Breast epithelium (tissue), 4 donors: ENCODE measurements at regions not wholly inside any gene's neighbourhood (a gene's known extent, or its start where the extent isn't known, plus 50 kb on each side); places are given as distances from the start of the nearest gene placed in this dataset.

Experiments used
- DNase-seq, 2 donors: peaks; one replicate each; pipeline ENCODE4 v3.0.0-alpha.2; 2019; ENCODE audit warnings: low spot score in 2 of 2
- H3K27ac ChIP-seq, 2 donors: fragments of 200-600 bp; sonication (generic) in 1 of 2; one replicate each; pipeline ENCODE4 v1.5.1; 2016 to 2019; ENCODE audit warnings: mild to moderate bottlenecking in 1 of 2
- H3K27me3 ChIP-seq, 2 donors: fragments of 200-600 bp; sonication (generic) in 1 of 2; one replicate each; pipeline versions ENCODE4 v1.5.1 to v1.6.0; 2017 to 2019; ENCODE audit warnings: control low read depth in 1 of 2, mild to moderate bottlenecking in 1 of 2
- H3K36me3 ChIP-seq: fragments of 200-600 bp; one replicate; pipeline ENCODE4 v1.5.1; 2019
- H3K4me1 ChIP-seq, 2 donors: fragments of 200-600 bp; sonication (generic); one replicate each; pipeline ENCODE4 v1.5.1; 2016 to 2019; ENCODE audit warnings: control low read depth in 1 of 2
- H3K4me3 ChIP-seq, 3 donors: fragments of 200-600 bp; sonication (generic); 1 replicate in 2 of 3; 2 replicates in 1 of 3; pipeline ENCODE4 v1.5.1; 2016 to 2019; ENCODE audit warnings: mild to moderate bottlenecking in 3 of 3, moderate library complexity in 2 of 3
- H3K9me3 ChIP-seq, 2 donors: fragments of 200-600 bp; sonication (generic) in 1 of 2; one replicate each; pipeline ENCODE4 v1.5.1; 2016 to 2019; ENCODE audit warnings: control low read depth in 1 of 2
- POLR2A ChIP-seq: fragments of 450-650 bp; IDR thresholded peaks from one replicate; pipeline ENCODE4 v1.6.1; 2016; ENCODE audit warnings: antibody characterized with exemption, mild to moderate bottlenecking, moderate library complexity
- POLR2AphosphoS5 ChIP-seq, 3 donors: sonication (generic); formaldehyde crosslinking; IDR thresholded peaks; one replicate each; pipeline ENCODE4 v1.6.1; 2017; ENCODE audit warnings: antibody characterized with exemption in 3 of 3
- intact Hi-C: fragments of 100-400 bp; cut with DNase I; formaldehyde crosslinking; loops from one replicate; pipeline ENCODE4 v1.15.1; 2023; ENCODE audit warnings: low total_unique reads
- TF ChIP-seq, protein P1 (sequence below), 3 donors: fragments of 450-650 bp; IDR thresholded peaks; one replicate each; pipeline ENCODE4 v1.5.1; 2016 to 2017; ENCODE audit warnings: antibody characterized with exemption in 3 of 3, mild to moderate bottlenecking in 3 of 3, moderate library complexity in 3 of 3

DNA sequence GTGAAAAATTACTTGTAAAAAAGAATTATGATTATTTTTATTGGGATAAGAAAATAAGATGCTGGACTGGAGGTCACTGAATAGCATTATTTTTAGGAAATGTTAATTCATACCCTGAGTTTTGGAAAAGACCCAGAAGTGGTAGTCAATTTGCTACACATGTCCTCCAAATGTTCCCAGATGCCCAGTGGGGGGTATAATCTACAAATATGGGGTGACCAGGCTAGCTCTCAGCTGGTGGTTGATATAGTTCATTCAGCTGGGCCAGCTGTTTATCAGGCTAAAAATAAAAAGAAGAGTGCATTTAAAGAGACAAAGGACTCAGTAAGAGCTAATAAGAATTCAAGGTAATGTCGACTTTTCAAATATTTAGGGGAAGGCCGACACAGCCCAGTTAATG, 402.0 kb upstream of the GOLIM4 start:
- Histone ChIP-seq H3K4me3 (no peak overlapping the region), H3K9me3 (no peaks in the 10 kb centered on the region), H3K27ac (no peak overlapping the region), H3K27me3 (no peaks in the 10 kb centered on the region), H3K36me3 (no peaks in the 10 kb centered on the region), H3K4me1 (no peaks in the 10 kb centered on the region)
- no peak for TF ChIP-seq POLR2AphosphoS5 (IDR thresholded peaks at IDR 0.05)
- TF ChIP-seq POLR2A, result no peak
- TF ChIP-seq, protein P1, sequence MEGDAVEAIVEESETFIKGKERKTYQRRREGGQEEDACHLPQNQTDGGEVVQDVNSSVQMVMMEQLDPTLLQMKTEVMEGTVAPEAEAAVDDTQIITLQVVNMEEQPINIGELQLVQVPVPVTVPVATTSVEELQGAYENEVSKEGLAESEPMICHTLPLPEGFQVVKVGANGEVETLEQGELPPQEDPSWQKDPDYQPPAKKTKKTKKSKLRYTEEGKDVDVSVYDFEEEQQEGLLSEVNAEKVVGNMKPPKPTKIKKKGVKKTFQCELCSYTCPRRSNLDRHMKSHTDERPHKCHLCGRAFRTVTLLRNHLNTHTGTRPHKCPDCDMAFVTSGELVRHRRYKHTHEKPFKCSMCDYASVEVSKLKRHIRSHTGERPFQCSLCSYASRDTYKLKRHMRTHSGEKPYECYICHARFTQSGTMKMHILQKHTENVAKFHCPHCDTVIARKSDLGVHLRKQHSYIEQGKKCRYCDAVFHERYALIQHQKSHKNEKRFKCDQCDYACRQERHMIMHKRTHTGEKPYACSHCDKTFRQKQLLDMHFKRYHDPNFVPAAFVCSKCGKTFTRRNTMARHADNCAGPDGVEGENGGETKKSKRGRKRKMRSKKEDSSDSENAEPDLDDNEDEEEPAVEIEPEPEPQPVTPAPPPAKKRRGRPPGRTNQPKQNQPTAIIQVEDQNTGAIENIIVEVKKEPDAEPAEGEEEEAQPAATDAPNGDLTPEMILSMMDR (IDR thresholded peaks at IDR 0.05), result no peak
- no peak for DNase-seq
- intact Hi-C loops, result no loop called here

DNA sequence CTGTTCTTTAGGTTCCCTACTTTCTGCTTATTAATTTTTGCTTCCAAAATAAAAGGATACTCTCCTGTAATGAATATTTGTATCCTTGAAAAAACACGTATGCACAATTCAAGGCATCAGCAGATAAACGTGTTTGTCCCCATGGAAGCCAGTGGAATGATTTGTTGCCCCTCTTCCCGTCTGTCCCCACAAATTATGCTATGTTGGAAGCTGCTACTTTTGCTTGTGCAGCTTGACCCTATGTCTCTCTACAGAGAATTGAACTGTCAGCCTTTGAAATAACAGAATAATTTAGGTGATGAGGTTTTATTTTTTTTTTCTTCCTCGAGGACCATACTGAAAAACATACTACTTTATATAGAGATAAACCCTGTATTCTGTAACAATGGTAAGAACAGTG, 401.5 kb upstream of the GOLIM4 start:
- Histone ChIP-seq H3K9me3 (no peaks in the 10 kb centered on the region), H3K27ac (no peak overlapping the region), H3K4me3 (no peak overlapping the region), H3K36me3 (no peaks in the 10 kb centered on the region), H3K27me3 (no peaks in the 10 kb centered on the region), H3K4me1 (no peaks in the 10 kb centered on the region)
- intact Hi-C loops, result no loop called here
- no peak for TF ChIP-seq POLR2A
- TF ChIP-seq, protein P1 (IDR thresholded peaks at IDR 0.05), result no peak
- TF ChIP-seq POLR2AphosphoS5 (IDR thresholded peaks at IDR 0.05), result no peak
- no peak for DNase-seq

DNA sequence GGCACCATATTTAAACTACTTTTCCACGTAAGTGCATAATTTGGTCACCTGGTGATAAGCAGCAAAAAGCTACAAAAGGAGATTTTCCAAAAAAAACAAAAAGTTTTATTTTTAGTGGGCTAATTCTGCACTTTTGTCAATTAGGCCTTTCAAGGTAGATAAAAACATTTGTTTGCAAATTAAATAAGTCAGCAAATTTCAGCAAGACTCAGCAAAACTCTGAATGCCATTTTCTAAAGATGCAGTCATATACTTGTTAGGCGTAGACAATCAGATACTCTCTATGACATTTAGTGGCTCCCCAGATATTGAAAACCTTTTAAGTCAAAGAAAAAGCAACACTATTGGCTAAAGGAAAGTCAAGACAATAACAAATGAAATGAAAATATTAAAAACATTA, 400.2 kb upstream of the GOLIM4 start:
- no peaks in the 10 kb centered on the region for H3K27me3 ChIP-seq
- H3K27ac ChIP-seq, result no peak overlapping the region
- TF ChIP-seq POLR2A (no peak), POLR2AphosphoS5 (IDR thresholded peaks at IDR 0.05) (no peak)
- TF ChIP-seq, protein P1 (IDR thresholded peaks at IDR 0.05), result no peak
- no peak for DNase-seq
- no peak overlapping the region for H3K4me3 ChIP-seq
- intact Hi-C loops, result no loop called here
- H3K4me1 ChIP-seq, result no peaks in the 10 kb centered on the region
- no peaks in the 10 kb centered on the region for H3K36me3 ChIP-seq
- no peaks in the 10 kb centered on the region for H3K9me3 ChIP-seq

DNA sequence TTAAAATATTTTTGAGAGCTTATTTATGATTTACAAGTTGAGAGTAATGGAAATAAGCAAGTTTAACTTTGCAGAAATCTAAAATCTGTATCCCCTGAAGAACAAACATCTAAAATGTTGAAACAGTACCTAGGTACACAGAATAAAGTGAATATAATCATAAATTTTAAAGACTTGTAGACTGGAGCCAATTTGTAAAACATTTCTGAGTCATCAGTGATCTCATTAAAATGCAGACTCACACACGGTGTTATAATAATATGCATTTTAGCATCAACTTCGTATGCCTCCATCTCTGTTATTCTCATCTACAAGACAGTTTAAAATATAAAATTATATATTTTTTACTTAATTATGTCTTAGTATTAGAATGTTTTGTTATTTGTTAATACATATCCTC, 399.5 kb upstream of the GOLIM4 start:
- H3K27me3 ChIP-seq, result no peaks in the 10 kb centered on the region
- no peak for DNase-seq
- intact Hi-C loops, result no loop called here
- TF ChIP-seq POLR2A (no peak), POLR2AphosphoS5 (IDR thresholded peaks at IDR 0.05) (no peak)
- TF ChIP-seq, protein P1 (IDR thresholded peaks at IDR 0.05), result no peak
- no peak overlapping the region for H3K27ac ChIP-seq
- H3K36me3 ChIP-seq, result no peaks in the 10 kb centered on the region
- no peaks in the 10 kb centered on the region for H3K4me1 ChIP-seq
- H3K4me3 ChIP-seq, result no peak overlapping the region
- H3K9me3 ChIP-seq, result no peaks in the 10 kb centered on the region

DNA sequence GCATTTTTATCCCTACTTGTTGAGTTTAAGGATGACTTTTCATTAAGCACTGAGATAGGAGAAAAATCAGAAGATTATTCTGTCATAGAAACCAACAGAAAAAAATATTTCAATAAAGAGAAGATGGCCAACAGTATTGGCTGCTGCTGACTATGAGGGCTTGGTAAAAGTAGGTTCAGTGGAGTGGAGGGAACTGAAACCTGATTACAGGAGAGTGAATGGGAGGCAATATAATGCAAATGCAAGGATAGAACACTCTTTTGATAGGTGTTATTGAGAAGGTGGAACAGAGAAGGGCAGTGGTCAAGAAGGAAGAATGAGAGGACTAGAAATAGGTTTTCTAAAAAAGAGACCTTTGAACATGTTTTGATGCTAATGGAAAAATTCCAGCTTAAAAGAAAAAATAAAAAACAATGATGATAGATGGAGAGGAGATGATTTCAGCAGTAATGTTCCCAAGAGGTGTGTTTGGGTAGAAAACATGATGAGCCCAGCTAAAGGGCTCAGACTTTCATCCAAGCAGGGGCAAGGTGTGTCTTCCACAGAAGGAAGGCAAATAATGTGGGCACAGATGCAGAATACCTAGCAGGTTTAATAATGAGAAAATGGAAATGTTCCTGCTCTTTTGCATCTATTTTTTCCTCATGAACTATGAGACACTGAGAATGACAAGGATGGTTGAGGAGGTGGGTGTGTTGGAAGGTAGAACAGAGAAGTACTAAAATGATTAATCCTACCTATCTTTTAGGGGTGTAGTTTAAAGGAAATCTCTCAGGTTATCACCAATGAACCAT, 397.9 kb upstream of the GOLIM4 start:
- Histone ChIP-seq H3K4me1 (no peaks in the 10 kb centered on the region), H3K27ac (no peak overlapping the region), H3K4me3 (no peak overlapping the region), H3K27me3 (no peaks in the 10 kb centered on the region), H3K9me3 (no peaks in the 10 kb centered on the region), H3K36me3 (no peaks in the 10 kb centered on the region)
- TF ChIP-seq POLR2A (no peak), POLR2AphosphoS5 (IDR thresholded peaks at IDR 0.05) (no peak)
- TF ChIP-seq, protein P1 (IDR thresholded peaks at IDR 0.05), result no peak
- no peak for DNase-seq
- intact Hi-C loops, result no loop called here
